Stimulated activated CD8-positive, alpha-beta memory T cell treated with anti-CD3 and anti-CD28 coated beads, Interleukin-15, amount 100 ng/mL, for 1 hour (primary cell): ENCODE measurements at regions not wholly inside any gene's neighbourhood (a gene's known extent, or its start where the extent isn't known, plus 50 kb on each side); places are given as distances from the start of the nearest gene placed in this dataset.
"Not testable (repeated sequence)": the region's sequence is repeated elsewhere in the genome, so short reads cannot be mapped to it uniquely, and the experiment has no call there.

Source experiments
- DNase-seq: peaks from one replicate; pipeline ENCODE4 v3.0.0-alpha.2; 2020; ENCODE audit warnings: low read depth

- DNase-seq: no peak
Measured at GRCh38 chr21:28282833-28283232, 709.8 kb downstream of the LTN1 start.

GRCh38 chr21:28281357-28281756 is 711.3 kb downstream of the LTN1 start:
- DNase-seq: not testable (repeated sequence)

GRCh38 chr21:28280611-28281010 is 712.1 kb downstream of the LTN1 start:
- no peak for DNase-seq

GRCh38 chr21:28277324-28277723 is 715.4 kb downstream of the LTN1 start:
- DNase-seq: no peak

- no peak for DNase-seq
Measured at GRCh38 chr21:28272272-28272992, 720.2 kb downstream of the LTN1 start.

- no peak for DNase-seq
Measured at GRCh38 chr21:28269173-28269572, 723.5 kb downstream of the LTN1 start.

GRCh38 chr21:28268685-28269084 is 724.0 kb downstream of the LTN1 start:
- no peak for DNase-seq

- no peak for DNase-seq
Measured at GRCh38 chr21:28267449-28267848, 725.2 kb downstream of the LTN1 start.

- no peak for DNase-seq
Measured at GRCh38 chr21:28266061-28266460, 726.6 kb downstream of the LTN1 start.

GRCh38 chr21:28263974-28264373 is 728.7 kb downstream of the LTN1 start:
- no peak for DNase-seq

GRCh38 chr21:28261298-28261697 is 731.4 kb downstream of the LTN1 start:
- no peak for DNase-seq

GRCh38 chr21:28257276-28257675 is 735.4 kb downstream of the LTN1 start:
- DNase-seq: no peak

GRCh38 chr21:28256837-28257236 is 735.8 kb downstream of the LTN1 start:
- DNase-seq: no peak

- DNase-seq: no peak
Measured at GRCh38 chr21:28256420-28256831, 736.3 kb downstream of the LTN1 start.

GRCh38 chr21:28253961-28254360 is 738.7 kb downstream of the LTN1 start:
- DNase-seq: no peak

GRCh38 chr21:28253338-28253737 is 739.3 kb downstream of the LTN1 start:
- no peak for DNase-seq

- no peak for DNase-seq
Measured at GRCh38 chr21:28252928-28253327, 739.7 kb downstream of the LTN1 start.

GRCh38 chr21:28250946-28251345 is 741.7 kb downstream of the LTN1 start:
- no peak for DNase-seq

GRCh38 chr21:28247454-28248020 is 745.1 kb downstream of the LTN1 start:
- DNase-seq: no peak

GRCh38 chr21:28240586-28240985 is 752.1 kb downstream of the LTN1 start:
- no peak for DNase-seq

- no peak for DNase-seq
Measured at GRCh38 chr21:28239340-28239739, 753.3 kb downstream of the LTN1 start.

- no peak for DNase-seq
Measured at GRCh38 chr21:28237661-28238060, 755.0 kb downstream of the LTN1 start.

- DNase-seq: no peak
Measured at GRCh38 chr21:28235169-28235895, 757.3 kb downstream of the LTN1 start.
